HG02623 (cell line): ENCODE measurements at regions not wholly inside any gene's neighbourhood (a gene's known extent, or its start where the extent isn't known, plus 50 kb on each side); places are given as distances from the start of the nearest gene placed in this dataset.
A peak's percentile ranks its signal among the peaks of the same experiment; 100 is the strongest.

Source experiments
- ATAC-seq: cut with Tn5 transposase; IDR thresholded peaks from one replicate; pipeline ENCODE4 v1.9.1; 2021; ENCODE audit warnings: moderate library complexity; ENCODE audit not compliant: unreplicated experiment

DNA sequence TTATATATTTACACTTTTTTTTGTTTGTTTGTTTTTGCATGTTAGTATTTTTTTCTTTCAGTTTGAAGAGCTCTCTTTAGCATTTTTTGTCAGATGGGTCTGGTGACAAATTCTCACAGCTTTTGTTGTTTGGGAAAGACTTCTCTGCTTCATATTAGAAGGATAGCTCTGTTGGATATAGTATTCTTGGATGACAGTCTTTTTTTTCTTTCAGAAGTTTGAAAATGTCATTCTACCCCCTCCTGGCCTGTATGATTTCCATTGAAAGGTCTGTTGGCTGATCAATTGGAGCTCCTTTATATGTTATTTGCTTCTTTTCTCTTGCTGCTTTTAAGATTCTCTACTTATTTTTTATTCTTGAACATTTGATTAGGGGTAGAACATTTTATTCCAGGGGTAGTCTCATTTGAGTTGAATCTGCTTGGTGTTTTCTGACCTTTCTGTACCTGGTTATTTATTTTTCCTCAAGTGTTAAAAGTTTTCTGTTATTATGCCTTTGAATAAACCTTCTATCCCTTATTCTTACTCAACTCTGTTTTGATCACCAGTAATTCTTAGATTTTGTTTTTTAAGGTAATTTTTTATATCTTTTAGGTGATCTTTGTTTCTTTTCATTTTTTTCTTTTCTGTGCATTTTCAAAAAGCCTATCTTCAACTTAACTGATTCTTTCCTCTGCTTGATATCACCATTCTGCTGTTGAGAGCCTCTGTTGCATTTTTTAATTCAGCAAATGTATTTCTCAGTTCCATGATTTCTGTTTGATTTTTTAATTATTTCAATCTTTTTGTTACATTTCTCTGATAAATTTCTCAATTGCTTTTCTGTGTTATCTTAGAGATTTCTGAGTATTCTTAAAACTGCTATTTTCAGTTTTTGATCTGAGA is 176.8 kb upstream of the ECI2 start:
- ATAC-seq, result no peak

- no peak for ATAC-seq
Observed at GRCh38 chr6:4309540-4309939, 174.2 kb upstream of the ECI2 start.

DNA sequence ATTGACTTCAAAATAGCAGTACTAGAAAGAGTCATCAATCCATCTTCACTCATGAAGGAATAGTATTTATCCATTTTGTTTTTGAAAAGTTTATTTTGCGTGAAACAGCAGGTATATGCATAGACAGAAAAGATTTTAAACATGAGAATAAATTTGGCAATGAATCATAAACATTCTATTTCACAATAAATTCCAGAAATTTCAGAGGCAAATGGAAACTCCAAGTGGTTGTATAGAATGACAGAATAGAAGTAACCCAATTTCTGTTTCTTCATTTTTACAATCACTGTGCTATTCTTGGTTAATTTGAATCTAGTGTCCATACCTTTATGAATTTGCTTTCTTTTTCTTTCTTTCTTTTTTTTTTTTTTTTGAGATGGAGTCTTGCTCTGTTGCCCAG is 173.0 kb upstream of the ECI2 start:
- no peak for ATAC-seq

DNA sequence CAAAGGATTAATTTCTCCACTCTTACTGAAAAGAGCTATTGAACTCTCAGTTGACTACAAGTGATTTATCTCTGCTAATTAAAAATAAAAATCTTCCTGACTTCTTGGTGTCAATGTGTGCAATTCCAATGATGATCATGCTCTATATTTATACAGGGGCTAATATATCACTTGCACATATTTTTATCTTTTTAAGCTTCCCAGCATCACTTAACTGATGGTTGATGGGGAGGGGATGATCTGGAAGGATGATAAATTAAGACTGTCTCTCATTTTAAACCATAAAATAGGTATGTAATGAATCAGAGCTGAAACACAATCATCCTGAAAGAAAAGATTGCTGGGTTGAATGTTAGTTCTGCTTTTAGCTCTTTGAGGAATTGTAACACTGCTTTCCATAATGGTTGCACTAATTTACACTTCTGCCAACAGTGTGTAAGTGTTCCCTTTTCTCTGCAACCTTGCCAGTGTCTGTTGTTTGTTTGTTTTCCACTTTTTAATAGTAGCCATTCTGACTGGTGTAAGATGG is 169.6 kb upstream of the ECI2 start:
- no peak for ATAC-seq

DNA sequence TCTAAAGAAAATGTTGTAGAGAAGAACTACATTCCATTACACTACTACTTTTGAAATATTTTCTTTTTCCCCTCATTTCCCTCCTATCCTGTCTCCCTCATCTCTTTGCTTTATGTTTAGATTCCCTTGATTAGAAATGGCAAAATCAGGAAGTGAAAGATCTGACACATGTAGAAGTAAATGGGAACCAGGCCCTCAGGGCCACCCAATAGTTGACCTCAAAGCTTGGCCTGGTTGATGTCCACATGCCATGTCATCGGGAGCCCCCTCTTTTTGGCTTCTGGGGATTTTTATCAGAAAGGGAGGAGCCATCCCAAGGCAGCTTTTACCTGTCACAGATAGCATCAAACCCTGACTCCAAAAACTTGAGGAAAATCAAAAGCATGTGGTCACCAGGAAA is 168.3 kb upstream of the ECI2 start:
- no peak for ATAC-seq

DNA sequence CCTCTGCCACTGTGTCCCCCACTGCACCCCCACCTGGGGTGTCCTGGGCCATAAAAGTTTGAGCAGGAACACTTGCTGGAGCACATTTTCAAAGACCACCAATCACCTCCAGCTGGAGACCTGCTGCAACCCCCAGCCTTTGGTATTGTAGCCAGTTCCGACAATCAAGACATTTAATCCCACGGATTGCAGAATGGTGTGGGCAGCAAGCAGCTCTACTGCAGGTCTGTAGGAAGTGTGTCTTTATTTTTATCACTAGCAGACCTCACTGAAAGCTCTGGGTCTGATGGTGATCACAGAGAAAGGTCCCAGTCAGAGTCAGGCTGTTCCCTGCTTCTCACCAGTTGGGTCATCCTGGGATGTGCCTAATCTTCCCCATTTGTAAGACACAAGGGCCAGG is 167.1 kb upstream of the ECI2 start:
- no peak for ATAC-seq

DNA sequence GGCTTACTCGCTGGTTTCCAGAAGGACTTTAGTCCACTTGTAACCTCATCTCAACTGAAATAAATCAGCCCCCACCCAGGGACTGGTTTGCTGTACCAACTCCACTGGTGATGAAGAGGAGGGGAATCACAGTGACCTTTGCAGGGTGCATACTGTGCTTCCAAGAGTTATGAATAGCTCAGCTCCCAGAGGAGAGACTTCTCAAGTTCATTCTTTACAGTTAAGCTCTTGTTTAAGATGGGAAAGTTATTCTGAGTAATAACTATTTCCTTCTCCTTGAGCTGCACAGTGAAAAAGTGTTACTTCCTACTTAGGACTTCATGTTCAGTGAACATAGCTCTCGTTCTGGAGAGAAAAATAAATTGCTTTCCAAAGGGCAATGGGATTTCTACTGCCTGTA is 166.5 kb upstream of the ECI2 start:
- ATAC-seq, result no peak

DNA sequence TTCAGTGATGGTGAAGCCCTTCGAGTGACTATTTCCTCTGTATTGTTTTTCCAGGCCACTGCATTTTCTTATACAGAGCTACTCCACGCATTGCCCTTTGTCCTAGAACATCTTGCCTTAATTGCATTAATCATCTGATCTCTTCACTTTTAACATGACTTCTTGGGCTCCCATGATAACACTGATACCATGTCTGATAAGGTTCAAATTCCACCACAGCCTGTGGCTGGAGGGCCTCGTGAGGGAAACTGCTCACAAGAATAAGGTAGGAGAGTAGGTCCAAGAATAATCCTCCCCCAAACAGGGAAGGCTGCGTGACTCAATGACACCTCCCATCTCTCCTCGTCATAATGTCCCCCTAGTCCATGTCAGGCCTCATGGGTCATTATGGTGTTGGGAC is 165.5 kb upstream of the ECI2 start:
- ATAC-seq, result no peak

DNA sequence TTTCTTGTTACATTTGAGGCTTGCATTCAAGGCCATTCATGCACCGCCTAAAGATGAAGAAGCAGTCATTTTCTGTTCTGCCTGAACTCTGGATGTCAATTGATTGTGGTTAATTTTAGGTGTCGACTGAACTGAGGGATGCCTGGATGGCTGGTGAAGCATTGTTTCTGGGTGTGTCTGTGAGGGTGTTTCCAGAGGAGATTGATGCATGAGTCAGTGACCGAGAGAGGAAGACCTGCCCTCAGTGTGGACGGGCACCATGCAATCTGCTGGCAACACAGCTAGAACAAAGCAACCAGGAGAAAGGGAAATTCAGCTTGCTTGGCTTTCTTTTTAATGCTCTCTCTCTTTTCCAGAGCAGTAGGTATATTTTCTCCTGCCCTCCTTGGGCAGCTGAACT is 164.1 kb upstream of the ECI2 start:
- ATAC-seq, result no peak

DNA sequence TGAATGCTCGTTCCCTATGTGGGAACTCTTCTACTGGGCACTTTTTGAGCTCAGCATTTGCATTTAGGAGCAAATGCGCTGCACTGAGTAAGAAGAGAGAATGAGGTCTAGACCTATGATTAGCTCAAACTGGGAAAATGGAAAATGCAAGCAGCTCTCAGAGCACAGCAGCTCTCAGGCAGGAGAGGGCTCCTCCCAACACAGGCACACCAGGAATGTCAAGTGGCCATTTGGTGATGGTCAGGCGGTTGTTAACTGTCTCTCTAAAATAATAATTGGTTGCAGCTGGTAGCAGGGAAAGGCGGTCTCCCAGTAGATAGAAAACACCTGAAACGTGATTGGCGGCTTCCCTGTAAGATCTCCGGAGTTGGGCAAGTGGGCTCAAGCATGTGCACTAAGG is 162.0 kb upstream of the ECI2 start:
- ATAC-seq, result no peak

- no peak for ATAC-seq
Observed at GRCh38 chr6:4296552-4296951, 161.2 kb upstream of the ECI2 start.

GRCh38 chr6:4295783-4296155 is 160.4 kb upstream of the ECI2 start:
- no peak for ATAC-seq

GRCh38 chr6:4295058-4295782 is 159.8 kb upstream of the ECI2 start:
- no peak for ATAC-seq

DNA sequence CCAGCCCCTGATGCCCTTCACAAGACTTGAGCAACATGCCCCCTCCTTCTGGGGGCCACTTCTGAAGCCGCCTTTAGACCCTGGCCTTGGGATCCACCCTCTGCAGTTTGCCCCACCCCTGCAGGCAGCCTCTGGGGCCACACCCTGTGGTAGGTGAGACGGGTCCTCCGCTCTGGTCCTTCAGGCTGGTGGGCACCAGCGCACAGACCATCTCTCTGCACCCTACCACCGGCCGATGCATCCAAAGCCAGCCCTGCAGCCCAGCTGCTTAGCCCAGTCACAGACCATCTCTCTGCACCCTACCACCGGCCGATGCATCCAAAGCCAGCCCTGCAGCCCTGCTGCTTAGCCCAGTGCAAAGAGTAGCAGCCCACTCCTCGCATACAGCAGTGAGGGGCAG is 159.3 kb upstream of the ECI2 start:
- ATAC-seq, result no peak

GRCh38 chr6:4291453-4292403 is 156.4 kb upstream of the ECI2 start:
- no peak for ATAC-seq

DNA sequence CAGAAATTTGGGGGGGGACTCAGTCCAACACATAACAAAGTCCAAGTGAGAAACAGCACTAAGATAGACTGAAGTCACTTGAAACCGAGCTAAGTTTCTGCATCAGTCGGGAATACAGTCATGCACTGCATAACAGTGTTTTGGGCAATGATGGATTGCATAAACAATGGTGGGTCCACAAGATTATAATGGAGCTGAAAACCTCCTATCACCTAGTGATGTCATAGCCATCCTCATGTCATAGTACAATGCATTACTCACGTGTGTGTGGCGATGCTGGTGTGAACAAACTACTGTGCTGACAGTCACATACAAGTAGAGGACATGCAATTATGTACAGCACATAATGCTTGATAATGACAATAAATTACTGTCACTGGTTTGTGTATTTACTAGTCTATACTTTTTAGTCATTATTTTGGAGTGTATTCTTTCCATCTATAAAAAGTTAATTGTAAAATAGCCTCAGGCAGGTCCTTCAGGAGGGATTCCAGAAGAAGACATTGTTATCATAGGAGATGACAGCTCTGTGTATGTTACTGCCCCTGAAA is 154.5 kb upstream of the ECI2 start:
- no peak for ATAC-seq

- no peak for ATAC-seq
Observed at GRCh38 chr6:4287811-4288244, 152.5 kb upstream of the ECI2 start.

DNA sequence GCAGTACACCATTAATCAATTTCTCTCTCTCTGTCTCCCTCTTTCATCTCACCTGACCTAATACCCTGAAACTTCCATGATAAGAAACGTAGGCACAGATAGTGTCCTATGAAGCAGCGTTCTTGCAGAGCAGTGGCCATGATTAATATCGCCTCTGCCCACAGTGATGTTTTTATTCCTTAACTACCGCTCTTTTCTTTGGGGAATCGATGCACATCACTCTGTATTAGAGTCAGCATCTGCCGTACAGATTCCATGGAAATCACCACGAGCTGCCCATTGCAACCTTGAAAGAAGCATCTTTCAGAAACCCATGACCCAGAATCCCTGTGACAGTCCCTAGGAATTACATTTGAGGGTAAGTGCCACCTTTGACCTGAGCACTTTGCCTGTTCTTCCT is 152.0 kb upstream of the ECI2 start:
- ATAC-seq, result no peak

- no peak for ATAC-seq
Observed at GRCh38 chr6:4282926-4283325, 147.6 kb upstream of the ECI2 start.

DNA sequence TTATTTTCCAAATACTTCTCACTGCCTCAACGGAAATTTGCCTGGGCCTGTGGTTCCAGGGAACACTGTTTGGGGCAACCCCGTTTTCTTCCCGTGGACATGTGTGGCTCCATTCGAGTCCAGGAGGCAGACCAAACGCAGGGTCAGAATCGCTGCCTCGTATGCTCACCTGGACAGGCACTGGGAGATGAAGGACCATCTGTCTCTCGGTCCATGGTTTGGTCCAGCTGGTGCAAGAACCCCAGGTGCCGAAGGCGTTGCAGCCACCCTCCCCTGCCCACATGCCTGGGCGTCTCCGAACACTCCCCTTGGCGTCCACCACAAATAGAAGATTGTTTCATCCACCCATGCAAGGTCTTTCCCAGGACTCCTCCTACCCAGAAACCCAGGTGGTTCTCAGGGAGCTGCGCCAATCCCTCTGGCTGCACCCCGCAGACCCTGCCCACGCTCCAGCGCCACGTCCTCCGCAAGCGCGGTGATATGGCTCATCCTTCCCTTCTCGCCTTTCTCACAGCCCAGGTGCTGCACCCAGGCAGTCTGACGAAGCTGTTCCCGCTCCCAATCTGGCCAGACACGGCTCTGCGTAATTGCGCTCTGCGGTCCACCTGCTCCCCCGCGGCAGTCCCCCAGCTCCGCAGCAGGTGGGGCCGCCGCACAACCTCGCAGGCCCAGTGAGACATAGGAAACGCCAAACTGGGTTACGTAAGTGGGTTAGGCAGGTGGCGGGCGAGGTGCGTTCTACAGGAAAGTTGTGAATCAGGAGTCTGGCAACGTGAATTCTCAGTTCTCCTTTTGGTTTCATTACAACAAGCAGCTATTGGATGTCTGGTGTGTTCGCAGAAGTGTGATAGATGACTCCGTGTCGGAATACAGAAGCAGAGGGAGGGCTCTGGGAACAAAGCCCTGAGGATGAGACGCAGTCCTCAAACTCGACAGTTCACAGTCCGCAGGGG is 146.2 kb upstream of the ECI2 start:
- ATAC-seq, result peak; percentile 87
